ENCODE measurements at regions not wholly inside any gene's neighbourhood (a gene's known extent, or its start where the extent isn't known, plus 50 kb on each side); places are given as distances from the start of the nearest gene placed in this dataset.

GRCh38 chr9:115169003-115169402, 51.0 kb upstream of the TNC start:
- Mint-ChIP-seq H3K36me3 (no peaks in the 10 kb centered on the region), H3K4me1 (no peaks in the 10 kb centered on the region), H3K9me3 (peaks cover 0 to 3% of the 10 kb centered on the region in 2 donors), H3K4me3 (no peak overlapping the region), H3K27me3 (ENCODE audit: low read depth in 2 of 2) (peaks cover 0 to 2% of the 10 kb centered on the region in 2 donors), H3K27ac (no peak overlapping the region)
- intact Hi-C loops (cut with micrococcal nuclease) = no loop called here
- H3K27ac ChIP-seq (ENCODE audit: low read length) = no peak overlapping the region
- no peaks in the 10 kb centered on the region for H3K36me3 ChIP-seq (ENCODE audit: control insufficient read depth, insufficient read depth, low read length)
- no peaks in the 10 kb centered on the region for H3K27me3 ChIP-seq (ENCODE audit: control insufficient read depth, insufficient read depth, low read length)
- H3K9me3 ChIP-seq (ENCODE audit: control insufficient read depth, insufficient read depth, low read length) = no peaks in the 10 kb centered on the region
- no peak for TF ChIP-seq CTCF (IDR thresholded peaks at IDR 0.05)
- H3K4me3 ChIP-seq (ENCODE audit: low read length) = no peak overlapping the region
- 88% methylated on average over 3 of the region's 3 CpGs for WGBS (ENCODE audit: insufficient coverage)
- DNase-seq (no peak), ATAC-seq (no peak)
- no peaks in the 10 kb centered on the region for H3K4me1 ChIP-seq (ENCODE audit: control insufficient read depth, insufficient read depth, low read length)

GRCh38 chr9:115170358-115171073, 52.6 kb upstream of the TNC start:
- WGBS (ENCODE audit: insufficient coverage) = 85% methylated on average over 4 of the region's 5 CpGs
- Histone ChIP-seq H3K4me3 (ENCODE audit: low read length) (no peak overlapping the region), H3K4me1 (ENCODE audit: control insufficient read depth, insufficient read depth, low read length) (no peaks in the 10 kb centered on the region), H3K27me3 (ENCODE audit: control insufficient read depth, insufficient read depth, low read length) (no peaks in the 10 kb centered on the region), H3K9me3 (ENCODE audit: control insufficient read depth, insufficient read depth, low read length) (no peaks in the 10 kb centered on the region), H3K36me3 (ENCODE audit: control insufficient read depth, insufficient read depth, low read length) (no peaks in the 10 kb centered on the region), H3K27ac (ENCODE audit: low read length) (no peak overlapping the region)
- peaks cover 0 to 2% of the 10 kb centered on the region in 2 donors for H3K27me3 Mint-ChIP-seq (ENCODE audit: low read depth in 2 of 2)
- no peak overlapping the region for H3K4me3 Mint-ChIP-seq
- no peaks in the 10 kb centered on the region for H3K36me3 Mint-ChIP-seq
- no peak overlapping the region for H3K27ac Mint-ChIP-seq
- peaks cover 0 to 3% of the 10 kb centered on the region in 2 donors for H3K9me3 Mint-ChIP-seq
- no peak for TF ChIP-seq CTCF (IDR thresholded peaks at IDR 0.05)
- ATAC-seq (no peak), DNase-seq (no peak)
- no peaks in the 10 kb centered on the region for H3K4me1 Mint-ChIP-seq
- intact Hi-C loops (cut with micrococcal nuclease) = no loop called here

- Histone ChIP-seq H3K27me3 (ENCODE audit: control insufficient read depth, insufficient read depth, low read length) (no peaks in the 10 kb centered on the region), H3K4me1 (ENCODE audit: control insufficient read depth, insufficient read depth, low read length) (no peaks in the 10 kb centered on the region), H3K27ac (ENCODE audit: low read length) (no peak overlapping the region), H3K4me3 (ENCODE audit: low read length) (no peak overlapping the region), H3K9me3 (ENCODE audit: control insufficient read depth, insufficient read depth, low read length) (no peaks in the 10 kb centered on the region), H3K36me3 (ENCODE audit: control insufficient read depth, insufficient read depth, low read length) (no peaks in the 10 kb centered on the region)
- ATAC-seq = no peak
- Mint-ChIP-seq H3K27me3 (ENCODE audit: low read depth in 2 of 2) (no peaks in the 10 kb centered on the region), H3K36me3 (no peaks in the 10 kb centered on the region), H3K9me3 (peaks cover 0 to 3% of the 10 kb centered on the region in 2 donors), H3K4me3 (no peak overlapping the region), H3K4me1 (no peaks in the 10 kb centered on the region), H3K27ac (no peak overlapping the region)
- no peak for DNase-seq
- intact Hi-C loops (cut with micrococcal nuclease) = no loop called here
- no peak for TF ChIP-seq CTCF (IDR thresholded peaks at IDR 0.05)
- 91% methylated on average over 3 of the region's 3 CpGs for WGBS (ENCODE audit: insufficient coverage)
Observed at GRCh38 chr9:115171921-115172388, 54.0 kb upstream of the TNC start.

- TF ChIP-seq CTCF (IDR thresholded peaks at IDR 0.05) = no peak
- Histone ChIP-seq H3K9me3 (ENCODE audit: control insufficient read depth, insufficient read depth, low read length) (no peaks in the 10 kb centered on the region), H3K4me1 (ENCODE audit: control insufficient read depth, insufficient read depth, low read length) (no peaks in the 10 kb centered on the region), H3K27ac (ENCODE audit: low read length) (no peak overlapping the region), H3K4me3 (ENCODE audit: low read length) (no peak overlapping the region), H3K36me3 (ENCODE audit: control insufficient read depth, insufficient read depth, low read length) (no peaks in the 10 kb centered on the region), H3K27me3 (ENCODE audit: control insufficient read depth, insufficient read depth, low read length) (no peaks in the 10 kb centered on the region)
- ATAC-seq = no peak
- Mint-ChIP-seq H3K36me3 (no peaks in the 10 kb centered on the region), H3K9me3 (no peaks in the 10 kb centered on the region), H3K27me3 (ENCODE audit: low read depth in 2 of 2) (peaks cover 0 to 17% of the 10 kb centered on the region in 2 donors), H3K4me3 (no peak overlapping the region), H3K4me1 (no peaks in the 10 kb centered on the region), H3K27ac (no peak overlapping the region)
- intact Hi-C loops (cut with micrococcal nuclease) = no loop called here
- 96% methylated on average over 1 of the region's 1 CpG for WGBS (ENCODE audit: insufficient coverage)
- no peak for DNase-seq
Observed at GRCh38 chr9:115182264-115182663, 64.3 kb upstream of the TNC start.

Measured in natural killer cell (primary cell).